T-helper 2 cell (primary cell): ENCODE measurements at regions not wholly inside any gene's neighbourhood (a gene's known extent, or its start where the extent isn't known, plus 50 kb on each side); places are given as distances from the start of the nearest gene placed in this dataset.
"Not testable (repeated sequence)": the region's sequence is repeated elsewhere in the genome, so short reads cannot be mapped to it uniquely, and the experiment has no call there.

Experiments
- DNase-seq, 5 experiments: peaks; one replicate each; pipeline versions ENCODE4 v3.0.0 to v3.0.0-alpha.2; 2012 to 2022

DNA sequence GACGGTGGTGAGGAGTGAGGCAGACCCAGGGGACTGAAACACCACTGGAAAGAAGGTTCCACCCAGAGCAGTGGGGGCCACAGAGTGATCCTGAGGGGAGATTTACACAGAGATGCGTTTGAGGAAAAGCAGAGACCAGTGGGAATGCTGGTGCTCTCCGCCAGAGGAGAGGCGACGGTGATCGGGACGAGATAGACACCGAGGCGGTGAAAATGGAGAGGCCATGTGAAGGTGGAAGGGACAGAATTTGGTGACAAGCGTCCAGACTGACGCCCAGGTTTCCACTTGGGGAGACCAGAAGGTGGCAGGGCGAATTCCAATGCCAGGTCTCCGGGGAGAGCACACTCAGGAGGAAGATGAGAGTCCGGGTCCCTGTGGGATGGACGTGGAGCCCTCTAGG is 374.8 kb downstream of the CNTNAP3B start:
- DNase-seq = not testable (repeated sequence)

DNA sequence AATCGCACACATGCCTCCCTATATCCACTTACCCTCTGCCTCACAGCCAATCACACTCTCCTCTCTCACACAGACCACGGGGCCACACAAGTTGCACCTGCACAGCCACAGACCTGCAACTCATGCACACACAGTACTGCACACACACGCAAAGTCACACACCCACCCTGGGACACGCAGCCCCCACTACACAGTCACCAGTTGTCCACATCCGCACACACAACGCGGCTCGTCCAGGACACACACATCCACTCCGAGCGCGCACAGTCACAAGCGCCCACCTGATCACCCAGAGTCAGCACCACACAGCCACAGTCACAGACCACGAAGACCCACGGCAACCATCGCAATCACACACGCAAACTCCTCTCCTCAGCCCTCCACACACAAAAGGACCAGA is 387.3 kb downstream of the CNTNAP3B start:
- DNase-seq = not testable (repeated sequence)

DNA sequence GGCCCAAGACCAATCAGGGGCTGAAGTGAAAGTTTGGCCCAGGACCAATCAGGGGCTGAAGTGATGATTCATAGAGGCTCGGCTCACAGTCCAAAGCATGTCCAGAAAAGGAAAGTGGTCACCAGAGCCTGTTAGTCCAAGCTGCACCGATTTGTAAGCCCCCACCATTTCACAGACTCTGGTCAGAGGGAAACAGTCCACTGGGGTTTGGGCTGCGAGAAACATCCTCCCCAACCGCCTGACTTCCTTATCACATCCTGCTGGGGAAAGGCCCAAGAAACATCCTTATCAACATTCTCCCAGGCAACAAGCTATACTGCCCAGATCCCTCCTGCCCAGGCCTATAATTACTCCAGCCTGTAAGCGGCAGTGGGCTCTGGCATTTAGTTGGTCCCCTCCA is 388.1 kb downstream of the CNTNAP3B start:
- not testable (repeated sequence) for DNase-seq

DNA sequence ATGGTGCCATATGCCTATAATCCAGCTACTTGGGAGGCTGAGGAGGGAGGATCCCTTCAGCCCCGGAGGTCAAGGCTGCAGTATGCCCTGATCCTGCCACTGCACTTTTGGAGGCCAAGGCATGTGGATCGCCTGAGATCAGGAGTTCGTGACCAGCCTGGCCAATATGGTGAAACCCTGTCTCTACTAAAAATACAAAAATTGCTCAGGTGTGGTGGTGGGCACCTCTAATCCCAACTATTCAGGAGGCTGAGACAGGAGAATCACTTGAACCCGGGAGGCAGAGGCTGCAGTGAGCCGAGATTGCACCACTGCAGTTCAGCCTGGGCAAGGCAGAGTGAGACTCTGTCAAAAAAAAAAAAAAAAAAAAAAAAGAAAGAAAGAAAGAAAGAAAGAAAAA is 390.5 kb downstream of the CNTNAP3B start:
- DNase-seq = not testable (repeated sequence)

DNA sequence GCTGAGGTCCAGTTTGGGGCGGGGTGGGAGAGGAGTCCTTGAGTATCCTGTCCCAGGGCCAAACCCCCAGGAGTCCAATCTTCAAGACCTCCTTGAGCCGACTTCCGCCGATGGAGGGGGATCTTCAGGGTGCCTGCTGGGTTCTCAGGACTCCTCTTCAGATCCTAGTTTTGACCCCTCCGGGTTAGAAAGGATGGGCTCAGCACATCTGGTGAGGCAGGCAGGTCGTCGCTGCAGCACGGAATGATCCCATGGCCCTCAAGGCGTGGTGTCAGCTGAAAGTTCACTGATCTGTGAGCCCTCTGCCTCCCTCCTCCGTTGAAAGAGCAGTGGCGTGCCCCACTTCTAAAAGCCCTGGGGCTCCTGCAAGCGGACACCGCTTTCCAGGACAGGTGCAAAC is 430.0 kb downstream of the CNTNAP3B start:
- DNase-seq = not testable (repeated sequence)

DNA sequence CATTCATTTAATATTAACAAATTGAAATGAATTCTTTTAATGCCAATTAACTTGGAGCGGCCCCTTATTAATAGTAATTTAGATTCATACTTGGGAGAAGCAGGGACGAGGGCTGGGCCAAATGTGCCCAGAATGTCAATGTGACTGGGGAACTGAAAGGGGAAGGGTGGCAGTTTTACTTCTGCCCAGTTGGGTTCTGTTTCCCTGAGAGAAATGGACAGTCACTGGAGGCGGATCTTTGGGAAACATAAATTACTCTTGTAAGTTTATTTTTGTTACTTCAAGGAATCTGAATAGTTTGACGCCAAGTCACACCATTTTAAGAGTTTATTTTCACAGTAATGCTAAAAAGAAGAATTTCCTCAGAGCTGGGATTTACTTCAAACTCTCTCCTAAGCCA is 432.1 kb downstream of the CNTNAP3B start:
- not testable (repeated sequence) for DNase-seq

DNA sequence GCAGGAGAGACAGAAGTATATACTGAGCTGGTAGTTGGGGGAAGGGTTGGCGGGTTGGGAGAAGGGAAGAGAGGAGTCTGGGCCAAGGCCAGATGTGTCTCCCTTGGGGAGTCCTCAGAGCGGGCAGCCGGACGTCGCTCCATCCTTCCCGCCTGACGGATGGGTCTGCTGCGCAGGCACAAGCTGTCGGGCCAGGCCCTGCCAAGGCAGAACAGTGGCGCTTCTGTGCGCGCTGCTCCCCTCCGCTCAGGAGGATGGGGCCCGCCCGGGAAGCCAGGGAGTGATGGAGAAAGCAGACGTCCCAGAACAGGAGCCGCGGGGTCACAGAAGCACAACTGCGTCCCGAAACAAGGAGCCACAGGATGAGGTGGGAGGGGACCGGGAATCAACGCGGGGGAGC is 449.9 kb downstream of the CNTNAP3B start:
- not testable (repeated sequence) for DNase-seq

DNA sequence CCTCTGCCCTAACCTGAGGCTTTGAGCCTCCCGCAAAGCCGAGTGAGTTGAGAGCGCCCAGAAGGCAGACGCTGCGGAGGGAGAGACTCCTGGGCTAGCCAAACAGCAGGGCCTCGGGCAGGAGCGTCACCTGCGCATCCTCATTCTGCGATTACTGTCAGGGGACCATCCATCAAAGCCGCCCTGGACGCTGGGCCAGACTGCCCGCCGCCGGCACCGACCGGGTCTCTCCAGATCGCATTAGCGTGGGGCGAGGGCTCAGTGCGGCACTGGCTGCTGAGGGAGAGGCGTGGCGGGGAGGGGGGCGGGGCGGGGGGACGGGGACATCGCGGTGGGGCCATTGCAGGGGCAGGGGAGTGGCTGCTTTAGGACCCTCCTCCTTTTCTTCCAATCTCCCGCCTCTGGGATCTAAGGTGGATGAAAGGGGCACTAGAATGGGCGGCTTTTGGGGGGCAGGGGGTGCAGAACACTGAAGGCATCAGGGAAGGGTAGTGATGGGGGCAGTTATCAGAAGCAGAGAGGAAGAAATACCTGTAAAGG is 465.7 kb downstream of the CNTNAP3B start:
- DNase-seq = not testable (repeated sequence)

DNA sequence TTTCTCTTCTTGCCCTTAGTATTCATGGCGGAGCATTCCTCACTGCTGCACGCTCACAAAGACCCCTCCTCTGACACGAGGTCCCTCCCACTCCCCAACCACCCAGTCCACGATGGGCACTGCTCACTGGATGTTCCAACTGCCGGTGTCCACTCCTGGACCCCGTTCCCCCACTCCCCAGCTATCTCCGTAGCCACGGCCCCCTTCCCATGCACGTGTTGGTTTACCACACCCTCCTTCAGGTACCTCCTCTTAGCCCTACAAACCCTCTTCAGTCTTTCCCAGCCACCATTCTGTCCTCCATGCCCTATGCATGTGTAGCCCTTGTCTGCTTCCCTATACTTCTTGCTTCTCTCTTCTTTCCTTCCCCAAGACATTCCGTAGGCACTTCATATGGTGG is 469.6 kb upstream of the ZNG1F start:
- DNase-seq = not testable (repeated sequence)

DNA sequence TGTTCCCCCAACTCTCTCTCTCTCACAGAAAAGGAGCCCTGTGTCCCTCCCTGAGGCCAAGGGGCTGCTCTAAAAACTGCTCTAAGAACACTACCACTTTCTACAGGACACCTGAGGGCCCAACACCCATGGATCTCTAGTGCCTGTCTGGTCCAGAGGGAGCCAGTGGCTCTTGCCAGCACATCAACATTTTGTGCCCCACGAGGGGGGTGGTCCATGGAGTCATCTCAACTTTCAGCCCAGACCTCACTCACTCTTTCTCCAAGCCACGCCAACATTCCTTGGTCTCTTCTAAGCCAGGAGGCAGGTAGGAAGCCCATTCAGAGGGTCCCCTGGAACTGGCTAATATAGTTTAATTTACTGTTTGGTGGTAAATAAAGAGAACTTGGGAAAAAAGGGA is 469.0 kb upstream of the ZNG1F start:
- DNase-seq = not testable (repeated sequence)

DNA sequence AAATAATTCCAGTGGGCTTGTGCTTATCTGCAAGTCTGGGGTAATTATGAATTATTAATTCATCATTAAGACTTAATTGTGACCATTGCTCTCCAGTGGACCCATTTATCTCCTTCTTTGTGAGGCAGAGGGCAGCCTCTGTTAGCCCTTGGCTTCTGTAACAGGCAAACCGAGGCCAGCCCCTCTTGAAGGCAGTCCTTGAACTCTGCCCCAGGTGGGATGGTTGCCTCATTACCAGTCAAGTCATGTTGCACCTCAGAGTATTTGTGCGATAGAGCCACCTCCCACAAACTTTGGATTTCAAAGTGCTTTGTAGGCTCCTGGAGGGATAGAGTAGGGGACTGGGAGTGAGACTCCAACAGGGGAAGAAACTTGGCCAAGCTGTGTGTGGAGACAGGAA is 468.0 kb upstream of the ZNG1F start:
- not testable (repeated sequence) for DNase-seq

DNA sequence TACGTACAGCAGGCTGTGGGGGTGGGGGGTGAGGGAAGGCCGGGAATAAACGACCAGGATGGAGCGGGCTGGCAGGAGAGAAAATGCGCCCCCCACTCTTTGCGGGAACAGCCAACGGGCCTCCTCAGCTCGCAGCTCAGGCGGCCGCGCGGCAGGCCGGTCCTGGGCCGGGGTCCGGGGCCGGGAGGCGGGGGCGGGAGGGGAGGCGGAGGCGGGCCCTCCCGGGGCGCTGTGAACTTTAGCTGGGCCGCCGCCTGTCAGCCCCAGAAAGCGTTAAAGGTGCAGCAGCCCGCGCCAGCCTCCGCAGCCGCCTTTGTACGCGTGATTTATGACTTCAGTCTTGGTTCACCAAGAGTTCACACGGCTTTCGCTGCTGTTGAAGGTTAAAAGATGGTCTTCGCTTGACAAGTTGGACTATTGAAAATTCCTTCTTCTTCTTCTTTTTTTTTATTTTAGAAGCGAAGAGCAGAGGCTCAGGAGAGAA is 466.0 kb upstream of the ZNG1F start:
- DNase-seq = not testable (repeated sequence)

DNA sequence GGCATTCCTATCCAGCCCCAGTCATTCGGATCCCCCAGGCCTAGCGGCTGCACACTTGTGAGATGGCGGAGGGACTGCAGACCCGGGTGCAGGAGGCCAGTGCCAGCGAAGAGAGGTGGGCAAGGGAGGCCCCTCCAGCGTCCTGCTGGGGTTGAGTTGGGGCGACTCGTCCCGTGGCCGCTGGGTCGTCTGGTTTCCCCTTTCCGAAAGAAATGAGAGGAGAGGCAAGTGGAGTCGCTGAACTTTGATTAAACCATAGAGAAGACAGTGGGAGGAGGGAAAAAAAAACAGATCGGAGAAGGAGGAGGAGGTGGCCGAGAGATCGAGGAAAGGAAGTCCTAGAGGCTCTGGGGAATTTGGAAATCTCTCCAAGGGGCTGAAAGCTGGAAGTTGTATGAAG is 465.2 kb upstream of the ZNG1F start:
- DNase-seq = not testable (repeated sequence)

DNA sequence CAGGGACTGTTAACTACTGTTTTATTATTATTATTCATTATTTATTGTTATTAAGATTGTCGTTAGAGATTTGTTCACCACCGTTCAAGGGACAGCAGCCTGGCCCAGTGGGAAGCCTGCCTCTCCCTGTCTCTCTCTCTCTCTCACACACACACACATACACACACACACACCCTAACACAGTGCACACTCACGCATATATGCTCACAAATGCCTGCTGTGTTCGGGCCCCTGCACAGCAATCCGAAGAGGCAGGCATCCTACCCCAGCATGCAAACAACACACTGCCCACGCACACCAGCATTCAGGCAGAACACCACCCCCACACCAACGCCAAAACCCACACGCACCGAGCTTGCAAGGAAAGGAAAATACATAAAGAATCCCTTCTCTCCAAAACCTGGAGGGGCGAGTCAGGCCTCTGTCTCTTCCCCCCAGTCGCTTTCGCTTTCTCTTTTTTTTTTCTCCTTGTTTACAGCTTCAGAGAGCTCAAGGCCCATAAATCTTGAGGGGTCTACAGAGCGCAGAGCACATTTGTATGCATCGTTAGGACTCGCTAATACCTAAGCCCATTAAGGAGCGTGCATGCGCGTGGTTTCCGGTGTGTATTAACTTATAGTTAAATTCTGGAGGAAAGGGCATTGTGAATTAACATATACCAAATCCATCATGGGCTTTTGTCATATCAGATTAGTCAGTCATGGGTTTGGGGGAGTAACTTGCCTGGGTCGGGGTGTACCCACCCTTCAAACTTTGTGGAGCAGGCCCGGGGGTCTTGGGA is 464.6 kb upstream of the ZNG1F start:
- DNase-seq = not testable (repeated sequence)

DNA sequence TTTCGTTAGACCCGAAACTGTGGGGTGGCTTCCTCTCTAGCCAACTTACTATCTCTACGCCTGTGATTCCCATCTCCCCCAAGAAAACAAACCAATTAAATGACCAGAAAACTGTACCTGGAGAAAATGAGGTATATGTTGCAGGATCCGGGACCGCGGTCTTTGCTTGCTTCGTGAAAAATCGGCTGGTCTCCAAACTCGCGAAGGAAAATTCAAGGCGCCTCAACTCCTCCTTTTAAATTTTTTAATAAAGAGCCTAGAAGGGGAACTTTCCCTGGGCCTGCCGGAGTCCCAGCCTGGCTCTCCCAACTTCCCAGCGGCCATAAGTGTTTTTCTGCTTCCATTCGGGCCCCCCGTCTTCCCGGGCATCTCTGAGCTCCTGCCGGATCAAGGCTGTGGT is 463.7 kb upstream of the ZNG1F start:
- DNase-seq = not testable (repeated sequence)

DNA sequence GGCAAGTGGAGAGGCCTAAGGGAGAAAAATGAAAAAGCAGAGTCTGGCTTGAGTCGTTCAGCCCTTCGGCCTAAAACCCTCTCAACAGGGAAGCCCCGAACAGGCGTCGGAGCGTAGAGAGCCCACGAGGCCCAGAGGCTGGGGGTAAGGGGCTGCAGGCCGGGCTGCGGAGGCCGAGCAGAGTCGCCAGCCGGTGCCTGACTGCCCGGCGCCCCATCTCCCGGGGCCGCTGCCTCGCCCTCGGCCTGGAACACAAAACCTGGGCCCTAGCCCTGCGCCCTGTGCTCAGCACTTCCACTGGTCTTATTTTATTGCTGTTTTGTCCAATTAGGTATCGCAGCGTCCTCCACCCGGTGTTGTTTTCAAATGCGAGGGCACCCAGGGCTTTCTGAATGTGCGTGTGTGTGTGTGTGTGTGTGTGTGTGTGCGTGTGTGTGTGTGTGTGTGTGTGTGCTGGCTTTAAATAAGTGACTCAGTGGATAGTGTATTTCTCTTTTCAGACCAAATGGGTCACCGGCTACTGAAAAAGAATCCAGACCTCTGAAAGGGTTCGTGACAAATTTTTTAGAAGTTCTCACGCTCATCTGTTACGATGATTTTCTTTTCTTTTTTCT is 463.1 kb upstream of the ZNG1F start:
- DNase-seq = not testable (repeated sequence)

DNA sequence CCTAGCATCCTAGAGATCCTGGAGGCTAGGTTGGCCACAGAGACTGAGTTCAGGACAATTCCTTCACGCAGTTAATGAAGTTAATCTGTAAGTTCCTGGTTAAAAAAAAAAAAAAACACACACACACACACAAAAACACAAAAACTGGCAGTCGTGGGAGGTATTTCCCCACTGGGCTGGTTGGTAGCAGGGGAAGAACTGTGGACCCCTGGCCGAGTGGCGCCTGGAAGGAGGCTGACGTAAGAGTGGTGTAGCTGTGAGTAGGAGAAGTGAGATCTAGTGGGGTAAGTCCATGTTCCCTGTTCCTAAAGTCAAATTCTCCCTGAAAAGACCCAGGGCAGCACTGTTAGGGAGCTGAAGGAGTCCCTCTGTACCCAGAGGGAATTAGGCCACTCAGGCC is 461.0 kb upstream of the ZNG1F start:
- not testable (repeated sequence) for DNase-seq

DNA sequence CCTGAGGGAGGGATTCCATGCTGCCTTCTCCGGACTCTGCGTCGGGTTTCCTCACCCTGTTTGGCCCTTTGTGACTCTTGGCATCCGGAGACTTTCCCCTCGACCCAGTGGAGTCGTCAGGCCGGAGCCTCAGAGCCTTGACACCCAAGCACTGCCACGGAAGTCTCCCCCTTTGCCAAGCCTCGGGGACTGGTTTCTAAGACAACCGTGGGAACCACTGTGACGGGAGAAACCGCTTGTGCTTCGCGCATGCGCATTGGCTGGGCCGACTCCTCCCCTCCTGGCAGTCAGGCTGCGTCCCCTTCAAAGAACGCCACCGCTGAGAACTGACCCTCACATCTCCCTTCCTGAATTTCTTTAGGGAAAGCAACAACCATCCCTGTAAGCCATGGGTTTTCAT is 459.4 kb upstream of the ZNG1F start:
- not testable (repeated sequence) for DNase-seq

DNA sequence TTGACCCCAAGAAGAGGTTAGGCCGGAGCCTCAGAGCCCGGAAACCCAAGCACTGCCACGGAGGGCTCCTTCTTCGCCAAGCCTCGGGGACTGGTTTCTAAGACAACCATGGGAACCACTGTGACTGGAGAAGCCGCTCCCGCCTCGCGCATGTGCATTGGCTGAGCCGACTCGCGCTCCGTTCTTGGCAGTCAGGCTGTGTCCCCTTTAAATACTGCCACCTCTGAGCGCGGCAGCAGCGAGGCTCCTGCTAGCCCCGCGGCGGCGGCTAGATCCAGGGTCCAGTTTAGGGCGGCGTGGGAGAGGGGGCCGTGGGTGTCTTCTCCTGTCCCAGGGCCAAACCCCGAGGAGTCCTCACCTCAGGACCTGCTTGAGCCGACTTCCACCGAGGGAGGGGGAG is 457.1 kb upstream of the ZNG1F start:
- DNase-seq = not testable (repeated sequence)

DNA sequence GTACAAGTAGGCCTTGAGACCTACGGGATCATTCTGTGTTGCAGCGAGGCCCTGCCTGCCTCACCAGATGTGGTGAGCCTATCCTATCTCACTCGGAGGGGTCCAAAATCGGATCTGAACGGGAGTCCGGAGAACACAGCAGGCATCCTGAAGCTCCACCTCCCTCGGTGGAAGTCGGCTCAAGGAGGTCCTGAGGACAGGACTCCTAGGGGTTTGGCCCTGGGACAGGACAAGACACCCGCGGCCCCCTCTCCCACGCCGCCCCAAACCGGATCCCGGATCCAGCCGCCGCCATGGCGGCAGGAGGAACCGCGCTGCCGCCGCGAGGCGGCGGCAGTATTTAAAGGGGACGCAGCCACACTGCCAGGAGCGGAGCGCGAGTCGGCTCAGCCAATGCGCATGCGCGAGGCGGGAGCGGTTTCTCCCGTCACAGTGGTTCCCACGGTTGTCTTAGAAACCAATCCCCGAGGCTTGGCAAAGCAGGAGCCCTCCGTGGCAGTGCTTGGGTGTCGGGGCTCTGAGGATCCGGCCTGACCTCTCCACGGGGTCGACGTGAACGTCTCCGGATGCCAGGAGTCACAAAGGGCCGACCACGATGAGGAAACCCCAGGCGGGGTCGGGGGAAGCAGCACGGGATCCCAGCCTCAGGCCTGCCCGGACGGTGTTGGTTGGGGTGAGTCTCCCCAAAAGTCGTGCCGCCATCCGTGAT is 454.6 kb upstream of the ZNG1F start:
- DNase-seq = peak in 4 of 5 experiments; percentile 20 to 73 (median 48)

DNA sequence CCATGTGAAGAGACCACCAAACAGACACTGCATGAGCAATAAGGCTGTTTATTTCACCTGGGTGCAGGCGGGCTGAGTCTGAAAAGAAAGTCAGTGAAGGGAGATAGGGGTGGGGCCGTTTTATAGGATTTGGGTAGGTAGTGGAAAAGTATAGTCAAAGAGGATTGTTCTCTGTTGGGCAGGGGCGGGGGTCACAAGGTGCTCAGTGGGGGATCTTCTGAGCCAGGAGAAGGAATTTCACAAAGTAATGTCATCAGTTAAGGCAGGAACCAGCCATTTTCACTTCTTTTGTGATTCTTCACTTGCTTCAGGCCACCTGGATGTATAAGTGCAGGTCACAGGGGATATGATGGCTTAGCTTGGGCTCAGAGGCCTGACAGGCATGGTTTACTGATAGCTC is 444.6 kb upstream of the ZNG1F start:
- DNase-seq = not testable (repeated sequence)

DNA sequence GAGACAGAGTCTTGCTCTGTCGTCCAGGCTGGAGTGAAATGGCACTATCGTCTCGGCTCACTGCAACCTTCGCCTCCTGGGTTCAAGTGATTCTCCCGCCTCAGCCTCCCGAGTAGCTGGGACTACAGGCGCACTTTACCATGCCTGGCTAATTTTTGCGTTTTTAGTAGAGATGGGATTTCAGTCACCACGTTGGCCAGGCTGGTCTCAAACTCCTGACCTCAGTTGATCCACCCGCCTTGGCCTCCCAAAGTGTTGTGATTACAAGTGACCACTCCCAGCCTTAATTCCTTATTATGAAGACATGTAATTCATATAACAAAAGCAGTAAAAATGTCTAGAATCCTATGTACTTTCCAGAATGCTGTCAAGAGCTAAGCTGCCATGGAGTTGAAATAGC is 434.5 kb upstream of the ZNG1F start:
- DNase-seq = not testable (repeated sequence)

DNA sequence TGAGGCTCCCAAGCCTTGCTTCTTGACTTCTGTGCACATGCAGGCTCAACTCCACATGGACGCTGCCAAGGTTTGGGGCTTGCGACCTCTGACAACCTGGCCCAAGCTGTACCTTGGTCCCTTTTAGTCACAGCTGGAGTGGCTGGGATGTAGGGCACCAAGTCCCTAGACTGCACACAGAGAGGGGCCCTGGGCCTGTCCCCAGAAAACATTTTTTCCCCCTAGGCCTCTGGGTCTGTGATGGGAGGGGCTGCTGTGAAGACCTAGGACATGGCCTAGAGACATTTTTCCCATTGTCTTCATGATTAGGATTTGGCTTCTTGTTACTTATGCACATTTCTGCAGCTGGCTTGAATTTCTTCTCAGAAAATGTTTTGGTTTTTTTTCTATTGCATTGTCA is 430.1 kb upstream of the ZNG1F start:
- DNase-seq = not testable (repeated sequence)
